ENCODE measurements at regions not wholly inside any gene's neighbourhood (a gene's known extent, or its start where the extent isn't known, plus 50 kb on each side); places are given as distances from the start of the nearest gene placed in this dataset.

DNA sequence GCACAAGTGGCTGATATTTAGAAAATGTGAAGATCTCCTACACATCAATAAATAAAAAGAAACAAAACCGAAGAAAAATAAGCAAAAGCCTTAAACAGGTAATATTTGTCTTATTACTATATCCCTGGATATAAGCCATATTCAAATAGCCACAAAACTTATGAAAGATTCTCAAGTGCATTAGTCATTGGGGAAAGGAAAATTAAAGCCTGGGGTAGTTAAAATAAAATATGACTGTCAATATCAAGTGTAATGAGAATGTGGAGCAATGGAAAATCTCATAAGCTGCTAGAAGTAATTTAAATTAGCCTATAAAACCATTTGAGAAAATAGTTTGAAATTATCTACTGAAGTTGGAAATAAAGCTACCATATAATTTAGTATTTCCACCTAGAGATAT lies 399.9 kb downstream of the GASK1B start:
- DNase-seq (ENCODE audit: insufficient read length, low spot score) (no peak), FAIRE-seq (no peak)
- TF ChIP-seq POLR2A (IDR thresholded peaks at IDR 0.05; ENCODE audit: low read depth, low read length) = no peak

DNA sequence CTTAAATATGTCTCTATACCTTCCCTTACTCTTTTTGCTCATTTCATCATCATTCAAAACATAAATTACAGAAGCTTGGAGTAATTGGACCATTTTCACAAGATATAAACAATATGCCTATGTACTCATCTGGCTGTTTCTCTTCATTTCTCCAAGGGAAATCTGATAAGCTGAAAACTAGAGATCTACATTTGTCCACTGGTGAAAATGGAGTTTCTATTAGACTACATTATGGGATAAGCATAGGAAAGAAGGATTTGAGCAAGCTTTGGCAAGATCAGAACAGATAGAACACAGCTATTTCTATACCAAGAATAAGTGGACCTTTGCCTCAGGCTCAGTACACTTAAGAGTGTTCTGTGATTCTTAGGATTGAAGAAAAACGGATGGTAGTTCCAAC lies 404.4 kb downstream of the GASK1B start:
- no peak for TF ChIP-seq POLR2A (IDR thresholded peaks at IDR 0.05; ENCODE audit: low read depth, low read length)
- FAIRE-seq = no peak
- DNase-seq (ENCODE audit: insufficient read length, low spot score) = no peak

DNA sequence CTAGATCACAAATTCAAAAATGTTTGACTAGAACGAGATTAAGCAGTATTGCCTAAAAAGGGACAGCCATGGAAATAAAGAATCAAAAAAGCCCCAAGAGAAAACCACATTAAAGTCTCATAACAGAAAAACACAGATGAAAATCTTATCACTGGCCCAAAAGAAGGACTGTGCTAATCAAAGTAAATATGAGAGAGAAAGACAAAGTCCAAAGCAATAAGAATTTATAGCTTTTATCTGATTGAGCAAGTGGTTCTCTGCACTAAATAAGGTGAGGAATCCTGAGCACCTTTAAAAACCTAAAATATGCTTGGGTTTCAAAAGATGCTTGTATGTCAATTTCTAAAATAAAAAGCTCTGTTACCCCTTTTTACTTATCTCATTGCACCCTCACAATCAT lies 409.3 kb downstream of the GASK1B start:
- DNase-seq (ENCODE audit: insufficient read length, low spot score) (no peak), FAIRE-seq (no peak)
- no peak for TF ChIP-seq POLR2A (IDR thresholded peaks at IDR 0.05; ENCODE audit: low read depth, low read length)

DNA sequence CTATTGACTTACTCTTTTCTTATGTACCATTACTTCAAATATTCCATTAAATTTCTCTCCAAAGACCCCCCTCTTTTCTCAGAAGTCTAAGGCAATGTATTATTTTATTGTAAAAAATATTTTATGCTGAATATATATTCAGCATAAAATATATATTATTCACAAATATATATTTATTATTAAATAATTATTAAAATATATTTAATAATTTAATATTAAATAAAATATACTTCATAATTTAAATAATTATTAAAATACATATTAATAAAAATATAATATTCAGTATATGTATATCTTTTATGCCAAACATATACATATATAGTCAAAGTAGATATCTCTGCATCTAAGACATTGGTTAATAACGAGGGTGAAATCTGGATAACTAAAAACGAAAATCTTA lies 418.4 kb downstream of the GASK1B start:
- FAIRE-seq = no peak
- no peak for DNase-seq (ENCODE audit: insufficient read length, low spot score)
- no peak for TF ChIP-seq POLR2A (IDR thresholded peaks at IDR 0.05; ENCODE audit: low read depth, low read length)

- DNase-seq (ENCODE audit: insufficient read length, low spot score) = no peak
- no peak for TF ChIP-seq POLR2A (IDR thresholded peaks at IDR 0.05; ENCODE audit: low read depth, low read length)
- FAIRE-seq = no peak
Observed at GRCh38 chr4:157751631-157752030, 421.2 kb downstream of the GASK1B start.

GRCh38 chr4:157741642-157742041 lies 431.2 kb downstream of the GASK1B start:
- DNase-seq (ENCODE audit: insufficient read length, low spot score) = no peak
- no peak for FAIRE-seq
- TF ChIP-seq POLR2A (IDR thresholded peaks at IDR 0.05; ENCODE audit: low read depth, low read length) = no peak

DNA sequence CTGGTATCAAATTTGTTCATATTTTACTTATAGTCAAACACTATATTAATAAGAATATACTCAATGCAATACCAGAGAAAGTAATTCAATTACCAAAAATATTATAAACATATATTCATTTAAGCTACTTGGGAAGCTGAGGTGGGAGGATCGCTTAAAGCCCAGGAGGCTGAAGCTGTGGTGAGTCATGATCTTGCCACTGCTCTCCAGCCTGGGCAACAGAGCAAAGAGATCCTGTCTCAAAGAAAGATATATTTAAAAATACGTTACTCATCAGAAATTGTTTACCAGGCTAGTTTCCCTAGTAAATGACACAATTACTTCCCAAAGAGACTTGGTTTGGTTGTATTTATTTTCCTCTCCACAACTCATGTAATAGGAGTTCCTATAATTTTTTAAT lies 433.6 kb downstream of the GASK1B start:
- no peak for TF ChIP-seq POLR2A (IDR thresholded peaks at IDR 0.05; ENCODE audit: low read depth, low read length)
- DNase-seq (ENCODE audit: insufficient read length, low spot score) = no peak
- no peak for FAIRE-seq

GRCh38 chr4:157728215-157728614 lies 444.6 kb downstream of the GASK1B start:
- DNase-seq (ENCODE audit: insufficient read length, low spot score) = no peak
- TF ChIP-seq POLR2A (IDR thresholded peaks at IDR 0.05; ENCODE audit: low read depth, low read length) = no peak
- no peak for FAIRE-seq

DNA sequence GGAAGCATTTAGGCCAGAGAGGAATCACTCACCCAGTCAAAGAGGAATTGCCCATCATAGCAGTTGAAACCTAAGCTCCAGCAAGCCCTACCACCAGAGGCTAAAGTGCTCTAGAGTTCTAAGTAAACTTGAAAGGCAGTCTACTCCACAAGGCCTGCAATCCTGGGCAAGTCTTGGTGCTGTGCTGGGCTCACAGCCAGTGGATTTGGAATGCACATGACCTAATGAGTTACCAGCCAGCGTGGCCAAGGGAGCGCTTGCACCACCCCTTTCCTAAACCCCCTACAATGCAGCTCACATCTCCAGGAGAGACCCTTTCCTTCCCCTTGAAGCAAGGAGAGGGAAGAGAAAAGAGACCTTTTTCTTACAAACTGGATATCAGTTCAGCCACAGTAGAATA lies 445.7 kb downstream of the GASK1B start:
- no peak for TF ChIP-seq POLR2A (IDR thresholded peaks at IDR 0.05; ENCODE audit: low read depth, low read length)
- DNase-seq (ENCODE audit: insufficient read length, low spot score) (no peak), FAIRE-seq (no peak)

- DNase-seq (ENCODE audit: insufficient read length, low spot score) (no peak), FAIRE-seq (no peak)
- no peak for TF ChIP-seq POLR2A (IDR thresholded peaks at IDR 0.05; ENCODE audit: low read depth, low read length)
Observed at GRCh38 chr4:157722146-157722545, 450.7 kb downstream of the GASK1B start.

DNA sequence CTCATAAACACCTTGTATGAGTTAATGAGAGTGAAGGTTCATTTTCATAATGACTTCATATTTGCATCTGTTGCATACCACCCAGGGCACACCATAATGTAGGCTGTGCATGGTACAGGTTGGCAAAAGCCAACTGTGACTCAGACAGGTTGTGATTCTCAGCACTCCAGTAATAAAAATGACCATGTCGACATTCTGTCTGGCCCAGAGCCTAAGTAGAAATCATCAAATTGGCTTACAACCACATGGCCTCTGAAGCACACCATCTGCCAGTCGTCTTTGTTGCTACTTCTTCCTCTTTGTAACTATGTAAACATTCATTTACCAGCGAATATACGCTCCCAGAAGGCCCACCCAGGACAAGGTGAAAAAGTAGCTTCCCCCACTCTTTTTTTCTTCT lies 459.5 kb downstream of the GASK1B start:
- FAIRE-seq = no peak
- DNase-seq (ENCODE audit: insufficient read length, low spot score) = no peak
- TF ChIP-seq POLR2A (IDR thresholded peaks at IDR 0.05; ENCODE audit: low read depth, low read length) = no peak

GRCh38 chr4:157706155-157706554 lies 466.7 kb downstream of the GASK1B start:
- DNase-seq (ENCODE audit: insufficient read length, low spot score) = no peak
- FAIRE-seq = no peak
- no peak for TF ChIP-seq POLR2A (IDR thresholded peaks at IDR 0.05; ENCODE audit: low read depth, low read length)

DNA sequence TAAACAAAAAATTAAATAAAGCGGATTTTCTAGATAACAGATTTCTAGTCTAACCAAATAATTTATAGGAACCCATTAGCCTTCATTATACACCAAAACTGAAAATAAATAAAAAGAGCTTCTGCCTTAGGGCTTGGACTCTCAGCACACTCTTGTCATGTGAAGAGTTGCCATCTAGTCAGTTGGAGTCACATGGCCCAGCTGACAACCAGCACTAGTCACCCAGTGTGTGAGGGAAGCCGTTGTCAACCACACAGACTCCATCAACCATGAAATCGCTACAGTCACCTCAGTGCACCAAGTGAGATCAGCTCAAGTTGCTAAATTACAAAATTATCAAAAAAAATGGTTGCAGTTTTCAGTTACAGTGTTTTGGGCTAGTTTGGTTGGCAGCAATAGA lies 470.0 kb downstream of the GASK1B start:
- FAIRE-seq (no peak), DNase-seq (ENCODE audit: insufficient read length, low spot score) (no peak)
- no peak for TF ChIP-seq POLR2A (IDR thresholded peaks at IDR 0.05; ENCODE audit: low read depth, low read length)

DNA sequence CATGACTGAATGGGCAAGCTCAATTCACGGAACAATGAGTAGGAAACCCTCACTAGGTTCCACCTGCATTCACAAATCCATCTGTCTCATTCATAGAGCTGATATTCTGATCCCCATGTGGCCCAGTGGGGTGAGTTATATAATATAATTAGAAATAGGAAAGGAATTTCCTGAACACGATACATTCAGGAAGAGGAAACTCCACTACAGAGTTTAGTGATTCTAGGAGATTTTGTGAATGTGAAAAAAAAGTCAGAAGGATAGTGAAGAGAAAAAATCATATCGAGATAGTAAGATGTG lies 471.2 kb downstream of the GASK1B start:
- no peak for FAIRE-seq

DNA sequence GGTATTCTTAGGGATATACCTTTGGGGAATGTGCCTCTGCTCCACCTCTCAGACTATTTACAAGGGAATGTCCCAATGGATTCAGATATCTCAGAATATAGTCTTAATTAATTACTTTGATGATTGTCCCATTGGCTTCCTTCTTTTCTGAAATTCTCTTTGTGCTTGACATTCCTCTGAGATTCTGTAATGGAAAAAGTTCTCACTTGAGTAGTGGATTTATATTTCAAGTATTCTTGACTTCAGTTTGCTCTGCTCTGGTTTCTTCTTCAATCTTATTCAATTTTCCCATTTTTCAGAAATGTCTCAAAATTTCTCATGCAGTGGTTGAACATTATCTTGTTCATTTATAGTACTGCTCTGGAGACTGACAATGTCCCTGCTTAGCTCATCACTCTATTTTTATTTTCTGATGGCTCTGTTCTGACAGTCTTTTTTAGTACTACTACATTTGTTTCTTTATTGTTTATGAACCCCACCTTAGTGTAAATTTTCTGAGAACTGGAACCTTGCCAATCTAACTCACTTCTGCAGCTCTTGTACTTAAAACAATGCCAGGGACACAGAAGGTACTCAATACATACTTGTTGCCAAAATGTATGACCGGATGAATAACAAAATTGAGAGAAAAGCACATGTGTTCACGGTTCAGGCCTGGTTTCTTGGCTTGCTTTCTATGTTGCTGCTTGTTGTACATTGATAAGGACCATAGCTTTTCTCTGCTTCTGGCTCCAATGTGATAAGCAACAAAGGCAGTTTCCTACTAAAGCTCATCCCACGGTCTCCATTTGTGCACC lies 471.7 kb downstream of the GASK1B start:
- FAIRE-seq (no peak), DNase-seq (ENCODE audit: insufficient read length, low spot score) (no peak)
- no peak for TF ChIP-seq POLR2A (IDR thresholded peaks at IDR 0.05; ENCODE audit: low read depth, low read length)

More for the DNA sequence above, 471.2 kb downstream of the GASK1B start:
- TF ChIP-seq POLR2A (IDR thresholded peaks at IDR 0.05; ENCODE audit: low read depth, low read length) = no peak
- DNase-seq (ENCODE audit: insufficient read length, low spot score) = no peak

DNA sequence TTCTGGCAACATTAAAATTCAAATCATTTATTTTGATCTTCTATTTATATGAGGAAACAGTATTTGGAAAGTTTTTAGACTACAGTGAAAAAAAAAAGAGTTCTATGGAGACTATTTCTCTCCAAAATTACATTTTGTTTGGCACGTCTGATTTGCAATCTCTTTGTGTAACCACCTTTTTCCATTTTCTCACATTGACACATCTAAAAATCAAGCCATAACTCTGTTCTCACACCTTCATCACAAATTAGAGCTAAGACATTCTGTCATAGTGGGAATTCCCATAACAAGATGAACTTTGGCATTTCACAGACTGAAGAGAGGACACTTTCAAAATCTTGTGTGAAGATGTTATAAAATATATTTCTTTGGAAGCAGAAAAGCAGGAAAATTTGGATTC lies 468.9 kb downstream of the GRIA2 start:
- TF ChIP-seq POLR2A (IDR thresholded peaks at IDR 0.05; ENCODE audit: low read depth, low read length) = no peak
- DNase-seq (ENCODE audit: insufficient read length, low spot score) = no peak
- FAIRE-seq = no peak

All from H54 (cell line).